HG03460 (cell line): ENCODE measurements at regions not wholly inside any gene's neighbourhood (a gene's known extent, or its start where the extent isn't known, plus 50 kb on each side); places are given as distances from the start of the nearest gene placed in this dataset.

Experiments
- ATAC-seq: cut with Tn5 transposase; IDR thresholded peaks from one replicate; pipeline ENCODE4 v1.9.1; 2021; ENCODE audit not compliant: unreplicated experiment

- ATAC-seq: no peak
Measured at GRCh38 chr3:16658004-16658924, 53.0 kb upstream of the DAZL start.

- ATAC-seq: no peak
Measured at GRCh38 chr3:16658925-16659793, 53.9 kb upstream of the DAZL start.

- no peak for ATAC-seq
Measured at GRCh38 chr3:16663854-16664712, 58.9 kb upstream of the DAZL start.

- no peak for ATAC-seq
Measured at GRCh38 chr3:16665282-16665741, 60.1 kb upstream of the DAZL start.

- ATAC-seq: no peak
Measured at GRCh38 chr3:16666206-16666605, 61.0 kb upstream of the DAZL start.

- no peak for ATAC-seq
Measured at GRCh38 chr3:16667633-16668032, 62.4 kb upstream of the DAZL start.

- ATAC-seq: no peak
Measured at GRCh38 chr3:16668776-16669545, 63.7 kb upstream of the DAZL start.

- no peak for ATAC-seq
Measured at GRCh38 chr3:16670191-16670590, 65.0 kb upstream of the DAZL start.

GRCh38 chr3:16671690-16672089, 66.5 kb upstream of the DAZL start:
- ATAC-seq: no peak

GRCh38 chr3:16673530-16673929, 68.3 kb upstream of the DAZL start:
- no peak for ATAC-seq

- ATAC-seq: no peak
Measured at GRCh38 chr3:16675805-16676204, 70.6 kb upstream of the DAZL start.

- ATAC-seq: no peak
Measured at GRCh38 chr3:16686679-16687078, 81.5 kb upstream of the DAZL start.

GRCh38 chr3:16687221-16687620, 82.0 kb upstream of the DAZL start:
- no peak for ATAC-seq

GRCh38 chr3:16692486-16693344, 87.5 kb upstream of the DAZL start:
- ATAC-seq: no peak

GRCh38 chr3:16693820-16694219, 88.6 kb upstream of the DAZL start:
- ATAC-seq: no peak

- no peak for ATAC-seq
Measured at GRCh38 chr3:16695710-16696109, 90.5 kb upstream of the DAZL start.

- ATAC-seq: no peak
Measured at GRCh38 chr3:16697443-16698147, 92.4 kb upstream of the DAZL start.

- no peak for ATAC-seq
Measured at GRCh38 chr3:16700651-16701050, 95.4 kb upstream of the DAZL start.

GRCh38 chr3:16704941-16705340, 99.7 kb upstream of the DAZL start:
- no peak for ATAC-seq
